Ammon's horn (tissue), 1 donor: ENCODE measurements at regions not wholly inside any gene's neighbourhood (a gene's known extent, or its start where the extent isn't known, plus 50 kb on each side); places are given as distances from the start of the nearest gene placed in this dataset.
A peak's percentile ranks its signal among the peaks of the same experiment; 100 is the strongest.

ENCODE experiments used
- DNase-seq: peaks from one replicate; pipeline ENCODE4 v3.0.0-alpha.2; 2016; ENCODE audit warnings: low spot score

- no peak for DNase-seq
Measured at GRCh38 chr9:109549386-109549785, 51.3 kb upstream of the PTPN3 start.

GRCh38 chr9:109551651-109552050 lies 53.5 kb upstream of the PTPN3 start:
- no peak for DNase-seq

GRCh38 chr9:109555215-109555614 lies 57.1 kb upstream of the PTPN3 start:
- DNase-seq = peak; percentile 25

GRCh38 chr9:109556061-109556460 lies 58.0 kb upstream of the PTPN3 start:
- DNase-seq = no peak

GRCh38 chr9:109556786-109557185 lies 58.7 kb upstream of the PTPN3 start:
- no peak for DNase-seq

- DNase-seq = no peak
Measured at GRCh38 chr9:109557481-109557880, 59.4 kb upstream of the PTPN3 start.

- no peak for DNase-seq
Measured at GRCh38 chr9:109558718-109559151, 60.6 kb upstream of the PTPN3 start.

GRCh38 chr9:109560470-109561132 lies 62.5 kb upstream of the PTPN3 start:
- DNase-seq = peak; percentile 34

- no peak for DNase-seq
Measured at GRCh38 chr9:109561137-109561536, 63.0 kb upstream of the PTPN3 start.

- no peak for DNase-seq
Measured at GRCh38 chr9:109568089-109568488, 70.0 kb upstream of the PTPN3 start.

- no peak for DNase-seq
Measured at GRCh38 chr9:109568568-109569210, 70.6 kb upstream of the PTPN3 start.

- DNase-seq = peak; percentile 82
Measured at GRCh38 chr9:109574061-109574882, 76.2 kb upstream of the PTPN3 start.

GRCh38 chr9:109576762-109577161 lies 78.7 kb upstream of the PTPN3 start:
- DNase-seq = no peak

- no peak for DNase-seq
Measured at GRCh38 chr9:109579191-109579948, 81.3 kb upstream of the PTPN3 start.

- DNase-seq = no peak
Measured at GRCh38 chr9:109582386-109582785, 84.3 kb upstream of the PTPN3 start.

- no peak for DNase-seq
Measured at GRCh38 chr9:109584205-109584604, 86.1 kb upstream of the PTPN3 start.

- DNase-seq = no peak
Measured at GRCh38 chr9:109585796-109586195, 87.7 kb upstream of the PTPN3 start.

- no peak for DNase-seq
Measured at GRCh38 chr9:109586993-109587392, 88.9 kb upstream of the PTPN3 start.

- DNase-seq = no peak
Measured at GRCh38 chr9:109588415-109588814, 90.3 kb upstream of the PTPN3 start.

GRCh38 chr9:109590966-109591365 lies 92.9 kb upstream of the PTPN3 start:
- no peak for DNase-seq

GRCh38 chr9:109591691-109592090 lies 93.6 kb upstream of the PTPN3 start:
- DNase-seq = no peak

- no peak for DNase-seq
Measured at GRCh38 chr9:109593612-109594011, 95.5 kb upstream of the PTPN3 start.
